GM12878 (cell line): ENCODE measurements at regions not wholly inside any gene's neighbourhood (a gene's known extent, or its start where the extent isn't known, plus 50 kb on each side); places are given as distances from the start of the nearest gene placed in this dataset.

Experiments
- ATAC-seq: fragments of 200-7000 bp; cut with Tn5 transposase; 3 replicates; pipeline ENCODE4 v1.9.1; 2020; ENCODE audit warnings: mild to moderate bottlenecking, moderate library complexity
- BruUV-seq: library from RNA; stranded (reverse); fragments of 400-500 nt; replicated peaks from 2 replicates; lab custom pipeline; 2021; lab: Mats Ljungman, UMichigan
- CTCF ChIA-PET: fragments of 300-600 bp; sonication (Branson Sonifier 250); formaldehyde crosslinking; extraction: SDS; loops from one replicate; lab custom pipeline; 2021; ENCODE audit warnings: inconsistent platforms; lab: Yijun Ruan, JAX
- POLR2A ChIA-PET: fragments of 350-600 bp; formaldehyde crosslinking; extraction: SDS; loops from one replicate; lab custom pipeline; 2021; ENCODE audit warnings: inconsistent platforms; lab: Charles Lee
- RAD21 ChIA-PET: fragments of 300-600 bp; sonication (Branson Sonifier 250); formaldehyde crosslinking; loops from one replicate; lab custom pipeline; 2023; ENCODE audit warnings: antibody characterized with exemption; ENCODE audit not compliant: unreplicated experiment; lab: Charles Lee
- SMC1A ChIA-PET: fragments of 300-600 bp; sonication (Branson Sonifier 250); formaldehyde crosslinking; loops from one replicate; lab custom pipeline; 2023; ENCODE audit not compliant: unreplicated experiment, uncharacterized antibody; lab: Charles Lee
- DNase-seq: peaks from one replicate; pipeline ENCODE4 v3.0.0-alpha.2; 2011; ENCODE audit warnings: low read depth, low spot score
- FAIRE-seq: peaks from 3 replicates; lab custom pipeline; 2011; peaks lifted over from hg19 to GRCh38; lab: Jason Lieb, UNC
- H2AFZ ChIP-seq: 2 replicates; pipeline ENCODE4 v1.6.0; 2011; ENCODE audit warnings: low read depth, low read length, control low read depth; ENCODE audit not compliant: control insufficient read depth
- H3K27ac ChIP-seq: 2 replicates; pipeline ENCODE4 v1.5.1; 2011; ENCODE audit warnings: control low read depth; ENCODE audit not compliant: control insufficient read depth, insufficient read depth
- H3K27me3 ChIP-seq, 2 experiments: replicated peaks in 1 of 2; 2 replicates each; pipeline versions ENCODE4 v1.6.0 to v1.6.1; 2011; ENCODE audit warnings: low read length in 1 of 2; ENCODE audit not compliant: control insufficient read depth in 2 of 2, insufficient read depth in 2 of 2
- H3K36me3 ChIP-seq, 2 experiments: 2 replicates each; pipeline ENCODE4 v1.5.1; 2011; ENCODE audit warnings: low read length in 1 of 2; ENCODE audit not compliant: control insufficient read depth in 2 of 2, insufficient read depth in 2 of 2
- H3K4me1 ChIP-seq: 2 replicates; pipeline ENCODE4 v1.6.1; 2011; ENCODE audit warnings: mild to moderate bottlenecking, low read length, moderate library complexity, mixed read lengths; ENCODE audit not compliant: control insufficient read depth, insufficient read depth
- H3K4me2 ChIP-seq: 2 replicates; pipeline ENCODE4 v1.6.0; 2011; ENCODE audit warnings: control low read depth; ENCODE audit not compliant: control insufficient read depth, insufficient read depth
- H3K4me3 ChIP-seq: fragments of 200-600 bp; sonication (generic); 2 replicates; pipeline ENCODE4 v1.5.1; 2016
- H3K79me2 ChIP-seq: 2 replicates; pipeline ENCODE4 v1.6.0; 2011; ENCODE audit warnings: low read length; ENCODE audit not compliant: control insufficient read depth, insufficient read depth
- H3K9ac ChIP-seq: 2 replicates; pipeline ENCODE4 v1.8.0; 2011; ENCODE audit warnings: low read length, control low read depth, mixed read lengths; ENCODE audit not compliant: control insufficient read depth, insufficient read depth
- H3K9me3 ChIP-seq: replicated peaks from 3 replicates; pipeline ENCODE4 v1.5.1; 2011; ENCODE audit warnings: mild to moderate bottlenecking, low read length; ENCODE audit not compliant: control insufficient read depth, insufficient read depth
- H4K20me1 ChIP-seq: 2 replicates; pipeline ENCODE4 v1.6.0; 2011; ENCODE audit not compliant: control insufficient read depth, insufficient read depth
- BHLHE40 ChIP-seq, 2 experiments: fragments of 450-650 bp in 1 of 2; IDR thresholded peaks; 2 replicates each; pipeline ENCODE4 v1.6.1; 2011 to 2017; ENCODE audit warnings: low read depth in 2 of 2, borderline replicate concordance in 1 of 2, improper control_type of control experiment in 1 of 2, low read length in 1 of 2, mild to moderate bottlenecking in 1 of 2
- CBX5 ChIP-seq: sonication (generic); IDR thresholded peaks from 2 replicates; pipeline ENCODE4 v1.6.1; 2016; ENCODE audit warnings: low read depth, moderate library complexity, mild to moderate bottlenecking, inconsistent platforms
- CREM ChIP-seq: IDR thresholded peaks from 2 replicates; pipeline ENCODE4 v1.6.1; 2014; ENCODE audit warnings: antibody characterized with exemption, low read depth
- CTCF ChIP-seq, 3 experiments: IDR thresholded peaks in 2 of 3; conservative IDR thresholded peaks in 1 of 3; 2 replicates each; pipeline ENCODE4 v1.5.1; 2011; ENCODE audit warnings: low read depth in 3 of 3, low read length in 3 of 3, mild to moderate bottlenecking in 3 of 3, control low read depth in 2 of 3, moderate library complexity in 2 of 3, inconsistent platforms in 1 of 3, mixed read lengths in 1 of 3; ENCODE audit not compliant: control insufficient read depth in 2 of 3, insufficient read depth in 1 of 3; ENCODE audit errors: extremely low read depth in 1 of 3
- E2F8 ChIP-seq: fragments of 450-650 bp; IDR thresholded peaks from 2 replicates; pipeline ENCODE4 v1.6.1; 2018; ENCODE audit warnings: mild to moderate bottlenecking, low read depth, moderate library complexity; ENCODE audit not compliant: partially characterized antibody
- ESRRA ChIP-seq: IDR thresholded peaks from 2 replicates; pipeline ENCODE4 v1.6.1; 2012; ENCODE audit warnings: mild to moderate bottlenecking, low read length, improper control_type of control experiment
- GABPA ChIP-seq: IDR thresholded peaks from 2 replicates; pipeline ENCODE4 v1.6.1; 2014; ENCODE audit warnings: antibody characterized with exemption, low read depth, mild to moderate bottlenecking, inconsistent platforms
- JUND ChIP-seq: IDR thresholded peaks from 2 replicates; pipeline ENCODE4 v1.6.1; 2012; ENCODE audit warnings: low read depth, mild to moderate bottlenecking, low read length, improper control_type of control experiment, moderate library complexity
- MTA2 ChIP-seq: fragments of 450-650 bp; IDR thresholded peaks from 2 replicates; pipeline ENCODE4 v1.6.1; 2016; ENCODE audit warnings: low read depth, mild to moderate bottlenecking, moderate library complexity
- NFYB ChIP-seq: IDR thresholded peaks from 2 replicates; pipeline ENCODE4 v1.6.1; 2011; ENCODE audit warnings: low read depth, mild to moderate bottlenecking, low read length, improper control_type of control experiment, moderate library complexity; ENCODE audit not compliant: insufficient read depth
- POLR2AphosphoS2 ChIP-seq: IDR thresholded peaks from 2 replicates; pipeline ENCODE4 v1.6.1; 2011; ENCODE audit warnings: low read depth, mild to moderate bottlenecking, low read length, improper control_type of control experiment, moderate library complexity
- RAD51 ChIP-seq: fragments of 450-650 bp; IDR thresholded peaks from 2 replicates; pipeline ENCODE4 v1.6.1; 2016; ENCODE audit warnings: moderate library complexity, mild to moderate bottlenecking, inconsistent platforms
- SREBF1 ChIP-seq: IDR thresholded peaks from 2 replicates; pipeline ENCODE4 v1.6.1; 2012; ENCODE audit warnings: mild to moderate bottlenecking, low read length
- SREBF2 ChIP-seq: IDR thresholded peaks from 2 replicates; pipeline ENCODE4 v1.6.1; 2012; ENCODE audit warnings: mild to moderate bottlenecking, low read length
- TCF7 ChIP-seq: IDR thresholded peaks from 2 replicates; pipeline ENCODE4 v1.6.1; 2014; ENCODE audit warnings: antibody characterized with exemption, borderline replicate concordance
- USF1 ChIP-seq: IDR thresholded peaks from 2 replicates; pipeline ENCODE4 v1.6.1; 2011; ENCODE audit warnings: borderline replicate concordance, low read depth, mild to moderate bottlenecking, moderate library complexity, mixed read lengths, low read length; ENCODE audit not compliant: insufficient read depth; ENCODE audit errors: extremely low read length
- USF2 ChIP-seq: IDR thresholded peaks from 2 replicates; pipeline ENCODE4 v1.6.1; 2011; ENCODE audit warnings: low read depth, low read length, improper control_type of control experiment, borderline replicate concordance
- WGBS: methylation state at CpG from one replicate; pipeline ENCODE4 v1.1.6; 2016; ENCODE audit warnings: low lambda C conversion rate; ENCODE audit not compliant: insufficient replicate concordance, insufficient coverage; ENCODE audit errors: missing lambda C conversion rate; 5-methylcytosine and 5-hydroxymethylcytosine counted together
- in situ Hi-C: fragments of 300-500 bp; cut with MboI; formaldehyde crosslinking; loops from 9 replicates; pipeline ENCODE4 v1.14.3; 2018; ENCODE audit warnings: mixed read lengths
- intact Hi-C: fragments of 100-400 bp; cut with micrococcal nuclease; formaldehyde crosslinking; loops from one replicate; pipeline ENCODE4 v1.14.2; 2022; ENCODE audit not compliant: unreplicated experiment

GRCh38 chr3:22923711-22924110, 279.4 kb upstream of the UBE2E2 start:
- no peak for TF ChIP-seq SREBF2
- TF ChIP-seq E2F8 = no peak
- no peak for TF ChIP-seq ESRRA
- TF ChIP-seq BHLHE40 (IDR thresholded peaks at IDR 0.05; ENCODE audit: borderline replicate concordance in 1 of 2, low read depth in 2 of 2, low read length in 1 of 2) = no peak
- TF ChIP-seq JUND = no peak
- no peak for TF ChIP-seq TCF7
- no peak for TF ChIP-seq MTA2
- no peak for TF ChIP-seq CTCF (IDR thresholded peaks at IDR 0.05 in 2 of 3, conservative IDR thresholded peaks at IDR 0.05 in 1 of 3; ENCODE audit: control insufficient read depth in 2 of 3, extremely low read depth in 1 of 3, insufficient read depth in 1 of 3, low read depth in 3 of 3, low read length in 3 of 3)
- TF ChIP-seq USF1 = no peak
- no peak for TF ChIP-seq POLR2AphosphoS2
- TF ChIP-seq GABPA = no peak
- TF ChIP-seq CREM = no peak
- no peak for TF ChIP-seq RAD51
- no peak for TF ChIP-seq CBX5
- TF ChIP-seq USF2 = no peak
- TF ChIP-seq SREBF1 = no peak
- TF ChIP-seq NFYB = no peak
- H3K4me3 ChIP-seq = no peak overlapping the region
- DNase-seq (no peak), ATAC-seq (no peak), FAIRE-seq (no peak)
- H3K4me1 ChIP-seq = no peaks in the 10 kb centered on the region
- H3K9me3 ChIP-seq = no peaks in the 10 kb centered on the region
- intact Hi-C loops (loop anchor here (2.0 kb wide), 1 partner anchor 37 kb away; no protein-coding TSS in a partner anchor), in situ Hi-C loops (no loop called here)
- H4K20me1 ChIP-seq = no peaks in the 10 kb centered on the region
- H3K79me2 ChIP-seq = no peaks in the 10 kb centered on the region
- ChIA-PET RAD21 (interaction anchor here (1.4 to 2.3 kb wide), 3 partner anchors 37 to 838 kb away, joined by 4 to 13 read pairs (median 5); no protein-coding TSS in a partner anchor), SMC1A (interaction anchor here (2.3 kb wide), 1 partner anchor 37 kb away, joined by 13 read pairs; no protein-coding TSS in a partner anchor), CTCF (interaction anchor here (1.0 to 1.6 kb wide), 2 partner anchors 18 to 37 kb away, joined by 4 to 5 read pairs; no protein-coding TSS in a partner anchor), POLR2A (no interaction called here)
- no peaks in the 10 kb centered on the region for H3K36me3 ChIP-seq
- no peak overlapping the region for H2AFZ ChIP-seq
- H3K27me3 ChIP-seq = no peaks in the 10 kb centered on the region
- WGBS = 0% methylated on average over 2 of the region's 2 CpGs
- H3K4me2 ChIP-seq = no peak overlapping the region
- H3K27ac ChIP-seq = no peak overlapping the region
- no peak overlapping the region for H3K9ac ChIP-seq
- BruUV-seq = no TSS peak
